ENCODE measurements at regions not wholly inside any gene's neighbourhood (a gene's known extent, or its start where the extent isn't known, plus 50 kb on each side); places are given as distances from the start of the nearest gene placed in this dataset.

DNA sequence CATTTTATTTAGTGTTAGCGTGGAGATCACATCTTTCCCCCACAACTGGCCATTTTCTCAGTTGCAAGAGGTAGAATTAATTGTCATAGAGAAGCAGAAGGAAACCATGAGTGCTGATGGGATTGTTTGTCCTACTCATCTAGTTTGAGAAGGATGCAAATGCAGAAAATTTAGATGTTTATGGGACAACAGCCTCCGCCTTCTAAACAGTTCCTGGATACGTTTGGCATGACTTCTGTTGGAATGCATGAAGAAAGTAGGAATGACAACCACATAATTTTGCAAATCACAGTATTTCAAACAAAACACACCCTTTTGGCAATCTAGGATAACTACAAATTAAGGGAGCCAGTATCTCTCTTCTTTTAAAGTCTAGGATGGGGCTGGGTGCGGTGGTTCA is 240.1 kb upstream of the SUCLG2 start:
- DNase-seq (ENCODE audit: low read depth in 1 of 2, low spot score in 1 of 2), result no peak

DNA sequence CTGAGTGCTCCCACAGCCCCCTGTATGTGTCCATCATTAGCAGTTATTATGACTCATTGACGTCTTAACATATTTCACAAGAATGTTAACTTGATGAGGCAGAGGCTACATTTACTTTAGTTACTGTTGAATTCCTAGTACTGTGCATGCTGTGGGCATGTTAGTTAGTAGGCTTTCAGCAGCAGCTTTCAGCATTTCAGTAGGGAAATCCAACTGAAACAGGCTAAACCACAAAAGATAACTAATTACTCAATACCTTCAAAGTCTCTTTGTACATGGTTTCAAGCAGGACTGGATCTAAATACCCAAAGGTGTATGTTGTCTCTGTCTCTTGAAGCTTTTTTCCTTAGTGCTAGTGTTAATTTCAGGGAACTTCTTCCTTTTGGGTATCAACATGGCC is 229.9 kb upstream of the SUCLG2 start:
- DNase-seq (ENCODE audit: low read depth in 1 of 2, low spot score in 1 of 2), result no peak

DNA sequence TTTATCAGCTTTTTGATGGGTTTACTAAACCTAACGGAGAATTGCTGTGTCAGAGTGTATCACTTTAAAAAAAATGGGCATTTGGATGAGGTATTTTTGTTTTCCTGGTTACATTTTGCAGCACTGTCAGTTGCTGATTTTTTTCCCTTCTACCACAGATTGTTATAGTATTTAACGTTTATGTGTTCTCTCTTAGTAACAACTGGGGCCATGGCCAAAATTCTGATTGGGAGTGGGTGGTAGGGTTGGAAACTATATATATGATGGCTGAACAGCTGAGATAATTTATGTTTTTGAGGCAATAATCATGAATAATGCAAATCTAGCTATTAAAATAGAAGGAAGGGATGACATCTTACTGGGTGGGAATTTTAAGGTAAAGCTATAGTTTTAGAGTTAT is 229.4 kb upstream of the SUCLG2 start:
- no peak for DNase-seq (ENCODE audit: low read depth in 1 of 2, low spot score in 1 of 2)

DNA sequence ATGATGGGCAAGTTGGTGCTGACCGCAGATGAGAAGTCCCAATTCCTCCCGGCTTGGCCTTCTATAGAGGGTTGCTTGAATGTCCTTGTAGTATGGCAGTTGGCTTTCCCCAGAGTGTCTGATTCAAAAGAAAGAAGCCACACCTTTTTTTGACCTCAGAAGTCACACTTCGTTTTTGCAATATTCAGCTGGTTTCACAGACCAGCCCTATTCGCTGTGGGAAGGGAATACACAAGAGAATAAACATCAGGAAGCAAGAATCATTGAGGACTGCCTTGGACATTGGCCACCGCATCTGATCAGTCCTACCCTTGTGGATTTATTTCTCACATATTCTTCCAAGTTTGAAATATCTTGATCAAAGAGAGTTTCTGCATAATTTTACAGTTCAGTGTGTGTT is 228.6 kb upstream of the SUCLG2 start:
- DNase-seq (ENCODE audit: low read depth in 1 of 2, low spot score in 1 of 2), result no peak

DNA sequence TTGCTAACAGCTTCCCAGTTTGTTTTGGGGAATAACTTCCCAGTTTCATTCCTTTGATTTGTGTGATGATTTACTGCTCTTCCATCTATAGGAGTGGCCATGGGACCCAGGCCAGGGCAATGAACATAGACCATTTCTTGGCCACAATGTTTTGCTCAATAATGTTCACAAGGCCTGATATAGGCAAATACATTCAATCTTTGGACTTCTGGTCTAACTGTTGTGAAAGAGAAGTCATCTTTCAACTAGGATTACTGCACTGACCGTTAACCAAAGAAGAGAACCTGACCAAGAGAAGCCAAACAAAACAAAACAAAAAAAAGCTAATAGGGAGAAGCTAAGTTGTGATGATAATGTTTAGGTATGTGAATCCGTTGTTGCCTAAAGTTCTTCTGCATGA is 221.8 kb upstream of the SUCLG2 start:
- no peak for DNase-seq (ENCODE audit: low read depth in 1 of 2, low spot score in 1 of 2)

DNA sequence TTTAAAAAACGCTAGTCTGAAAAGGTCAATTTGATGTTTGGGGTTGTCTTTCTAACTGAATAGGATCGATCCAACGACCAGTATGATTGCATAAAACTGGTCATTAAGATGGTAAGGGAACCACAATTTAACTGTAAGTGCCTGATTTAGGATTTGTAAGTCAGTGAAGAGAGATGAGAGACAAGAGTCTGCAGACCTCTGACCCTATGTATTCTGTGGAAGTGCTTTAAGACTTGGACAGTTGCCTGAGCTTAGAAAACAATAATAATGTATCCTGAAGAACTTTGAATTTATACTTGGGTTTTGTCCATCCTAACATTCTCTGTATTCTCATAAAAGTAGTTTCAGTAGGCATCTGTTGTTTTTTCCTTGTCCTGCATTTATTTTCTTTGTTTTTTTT is 221.4 kb upstream of the SUCLG2 start:
- DNase-seq (ENCODE audit: low read depth in 1 of 2, low spot score in 1 of 2), result no peak

DNA sequence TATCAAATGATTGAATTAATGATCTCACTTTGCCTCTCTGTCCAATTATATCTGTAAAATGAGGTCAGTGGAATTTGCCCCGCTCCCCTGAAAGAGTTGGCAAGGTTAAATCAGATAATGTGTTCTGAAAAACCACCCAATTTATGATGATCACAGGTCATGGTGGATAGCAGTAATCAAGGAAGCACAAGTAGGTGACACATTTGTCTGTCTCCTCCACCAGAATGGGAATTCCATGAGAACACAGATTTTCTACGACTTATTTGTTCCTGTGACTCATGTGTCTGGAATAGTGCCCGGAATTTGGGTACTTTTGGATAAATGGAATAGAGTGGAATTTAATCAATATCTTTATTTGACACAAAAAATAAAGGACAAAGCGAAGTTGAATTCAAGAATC is 220.9 kb upstream of the SUCLG2 start:
- no peak for DNase-seq (ENCODE audit: low read depth in 1 of 2, low spot score in 1 of 2)

DNA sequence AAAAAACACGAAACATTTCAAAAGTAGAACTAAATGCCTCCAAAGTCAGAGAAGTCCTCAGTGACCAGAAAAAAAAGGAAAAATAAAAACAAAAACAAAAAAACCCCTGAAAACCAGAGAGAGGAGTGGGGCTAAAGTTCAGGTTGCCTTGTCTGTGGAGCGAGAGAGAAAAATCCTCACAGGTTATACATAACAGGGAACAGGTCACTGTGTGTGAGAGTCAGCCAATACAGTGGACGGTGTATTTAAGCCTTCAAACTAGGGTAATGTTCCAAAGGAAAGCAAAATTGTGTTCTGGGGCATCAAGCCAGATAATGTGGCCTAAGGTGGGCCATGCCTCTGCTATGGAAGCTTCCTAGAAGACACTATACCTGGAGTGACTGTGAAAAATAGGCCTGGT is 216.1 kb upstream of the SUCLG2 start:
- DNase-seq (ENCODE audit: low read depth in 1 of 2, low spot score in 1 of 2), result no peak

DNA sequence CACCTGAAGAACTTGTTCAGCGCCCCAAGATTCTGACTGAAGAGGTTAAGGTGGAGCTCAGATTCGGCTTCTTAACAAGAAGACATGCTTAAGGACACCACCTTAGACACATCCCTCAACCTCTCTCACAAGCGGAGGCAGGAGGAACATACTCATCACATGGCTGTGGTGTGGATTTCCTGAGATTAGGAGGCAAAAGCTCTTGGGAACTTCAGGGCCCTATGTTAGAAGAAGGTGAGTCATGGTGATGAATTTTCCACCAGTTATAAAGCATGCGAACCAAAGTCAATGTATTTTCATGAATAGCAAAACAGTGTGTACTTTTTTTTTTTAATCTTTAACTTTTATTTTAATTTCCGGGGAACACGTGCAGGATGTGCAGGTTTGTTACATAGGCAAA is 212.2 kb upstream of the SUCLG2 start:
- DNase-seq (ENCODE audit: low read depth in 1 of 2, low spot score in 1 of 2), result no peak

DNA sequence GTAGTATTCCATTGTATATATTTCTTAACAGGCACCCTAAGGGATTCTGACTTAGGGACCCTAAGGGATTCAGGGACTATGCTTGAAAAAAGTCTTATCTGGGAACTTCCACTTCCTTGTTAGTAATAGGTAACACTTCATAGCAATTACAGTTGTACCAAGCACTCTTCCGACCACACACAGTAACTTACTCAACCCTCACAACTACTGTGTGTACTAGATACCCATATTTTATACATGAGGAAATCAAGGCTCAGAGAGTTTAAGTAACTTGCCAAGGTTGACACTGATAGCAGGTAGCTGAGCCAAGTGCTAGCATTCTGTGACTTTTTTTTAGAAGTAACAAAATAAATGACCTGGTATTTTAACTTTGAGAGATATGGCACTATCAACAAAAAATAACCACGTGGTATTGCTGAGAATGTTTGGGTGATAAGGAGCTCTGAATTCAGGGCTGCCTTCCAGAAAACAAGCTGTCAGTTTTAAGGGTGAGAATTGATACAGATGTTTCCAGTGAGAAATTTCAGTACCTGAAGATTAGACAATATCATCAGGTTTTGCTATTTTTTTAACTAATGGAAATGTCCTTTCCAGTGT is 210.3 kb upstream of the SUCLG2 start:
- no peak for DNase-seq (ENCODE audit: low read depth in 1 of 2, low spot score in 1 of 2)

DNA sequence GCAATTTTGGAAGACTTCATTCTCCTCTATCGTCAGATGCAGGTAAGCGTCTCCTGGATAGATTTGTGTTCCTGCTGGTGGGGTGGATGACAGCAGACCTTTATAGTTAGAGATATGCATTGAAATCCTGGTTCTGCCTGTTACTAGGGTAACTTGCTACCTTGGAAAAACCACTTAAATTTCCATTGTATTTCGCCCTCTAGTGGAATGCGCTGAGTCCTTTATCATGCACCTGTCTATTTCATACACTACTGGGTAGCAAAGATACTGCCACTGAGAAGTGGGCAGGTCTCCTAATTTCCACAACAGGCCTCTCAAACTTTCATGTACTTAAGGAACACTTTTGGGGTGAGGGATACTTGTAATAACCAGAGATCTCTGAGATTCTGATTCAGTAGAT is 209.5 kb upstream of the SUCLG2 start:
- no peak for DNase-seq (ENCODE audit: low read depth in 1 of 2, low spot score in 1 of 2)

DNA sequence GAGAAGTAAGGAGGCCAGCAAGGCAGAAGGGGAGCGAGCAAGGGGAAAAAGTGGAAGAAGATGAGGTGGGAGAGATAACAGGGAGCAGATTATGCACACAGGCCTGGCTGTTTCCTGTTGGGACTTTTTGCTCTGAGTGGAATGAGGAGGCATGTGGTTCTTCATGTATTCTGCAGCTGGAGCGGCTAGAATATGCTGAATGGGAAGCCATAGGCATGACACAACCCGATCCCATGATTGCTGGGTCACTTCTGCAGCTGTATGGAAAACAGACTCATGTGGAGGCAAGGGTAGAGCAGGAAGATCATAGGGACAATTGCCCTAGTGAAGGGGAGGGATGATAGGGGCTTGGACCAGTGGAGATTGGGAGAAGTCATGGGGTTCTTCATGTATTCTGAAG is 206.0 kb upstream of the SUCLG2 start:
- DNase-seq (ENCODE audit: low read depth in 1 of 2, low spot score in 1 of 2), result no peak

DNA sequence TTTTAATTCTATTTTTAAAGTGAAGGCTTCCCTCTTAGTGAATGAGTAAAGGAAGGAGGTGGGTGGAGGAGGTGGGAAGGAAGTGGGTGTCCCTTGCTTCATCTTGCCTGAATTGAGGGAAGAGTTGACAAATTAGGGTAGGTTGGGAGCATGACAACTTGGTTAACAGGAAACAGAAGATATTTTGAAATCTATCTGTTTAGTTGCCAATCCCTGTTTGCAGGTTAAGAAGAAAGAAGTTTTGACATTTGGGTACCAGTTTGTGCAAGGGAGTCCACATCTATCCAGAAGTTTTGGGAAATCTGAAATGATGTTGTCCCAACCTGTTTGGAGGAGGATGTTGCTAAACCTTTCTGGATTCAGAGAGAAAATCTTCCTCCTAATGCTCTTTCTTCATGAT is 204.1 kb upstream of the SUCLG2 start:
- DNase-seq (ENCODE audit: low read depth in 1 of 2, low spot score in 1 of 2), result no peak

DNA sequence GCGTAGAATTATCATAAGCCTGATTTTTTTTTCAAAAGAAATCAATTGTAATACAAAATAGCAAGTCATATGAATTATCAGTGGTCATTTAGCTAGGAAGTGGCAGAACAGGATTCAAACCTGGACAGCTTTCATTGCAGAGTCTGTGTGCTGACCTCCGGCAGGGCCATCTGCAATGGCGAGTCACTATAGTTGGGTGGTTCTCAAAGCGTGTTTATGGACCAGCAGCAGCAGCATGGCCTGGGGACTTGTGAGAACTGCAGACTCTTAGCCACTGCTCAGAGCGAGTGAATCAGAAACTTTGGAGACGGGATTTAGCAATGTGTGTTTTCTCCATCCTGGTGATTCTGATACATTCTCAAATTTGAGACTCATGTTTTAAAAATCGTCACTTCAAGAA is 202.3 kb upstream of the SUCLG2 start:
- no peak for DNase-seq (ENCODE audit: low read depth in 1 of 2, low spot score in 1 of 2)

DNA sequence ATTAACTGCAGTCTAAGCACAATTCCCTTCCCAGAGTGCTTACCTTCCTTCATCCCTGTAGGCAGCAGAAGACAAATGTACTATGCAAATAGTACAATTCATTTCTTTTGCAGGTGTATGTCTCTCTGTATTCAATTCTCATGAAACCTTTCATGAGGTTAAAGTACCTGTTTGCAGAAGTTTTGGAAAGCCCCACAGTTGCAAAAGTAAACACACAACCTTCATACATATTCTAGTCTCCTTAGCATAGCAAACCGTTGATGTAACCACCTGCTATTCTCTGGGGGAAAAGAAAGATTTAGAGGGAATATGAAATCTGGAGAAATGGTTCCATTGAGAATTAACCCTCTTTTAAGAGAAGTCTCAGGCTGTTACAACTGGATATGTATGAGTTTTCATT is 200.3 kb upstream of the SUCLG2 start:
- DNase-seq (ENCODE audit: low read depth in 1 of 2, low spot score in 1 of 2), result no peak

DNA sequence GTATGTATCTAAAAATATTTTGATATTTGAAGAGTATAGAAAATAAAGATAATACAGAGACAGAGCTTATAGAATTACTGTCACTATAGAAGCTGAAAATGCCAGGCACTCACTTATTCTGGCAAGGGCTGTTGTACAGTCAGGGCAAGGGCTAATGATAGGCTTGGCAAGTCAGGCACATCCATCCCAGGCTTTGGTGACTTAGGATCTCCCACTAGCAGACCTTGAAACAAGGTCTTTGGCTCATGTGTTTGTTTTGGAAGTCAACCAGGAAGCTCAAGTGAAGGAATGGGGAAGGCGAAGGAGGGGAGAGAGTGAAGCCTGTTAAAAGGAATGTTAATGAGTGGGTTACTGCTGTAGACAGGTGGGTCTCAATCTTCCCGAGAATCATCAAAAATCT is 199.1 kb upstream of the SUCLG2 start:
- DNase-seq (ENCODE audit: low read depth in 1 of 2, low spot score in 1 of 2), result no peak

DNA sequence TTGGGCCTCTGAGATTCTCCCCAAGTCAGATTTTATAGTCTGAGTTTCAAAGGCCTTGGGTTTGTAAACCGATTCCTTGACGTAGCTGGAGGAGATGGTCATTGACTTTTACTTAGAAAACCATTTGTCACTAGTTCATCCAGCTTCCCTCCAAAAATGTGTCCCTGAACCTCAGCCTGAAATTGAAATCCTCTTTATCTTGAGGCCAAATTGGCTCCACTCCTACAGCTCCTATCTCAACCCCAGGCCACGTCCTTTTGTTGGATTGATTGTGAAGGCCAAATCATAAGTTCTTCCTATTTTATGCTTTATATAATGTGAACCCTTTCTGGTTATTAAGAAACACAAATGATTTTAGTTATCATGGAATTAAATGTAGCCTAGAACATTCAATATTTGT is 193.9 kb upstream of the SUCLG2 start:
- DNase-seq (ENCODE audit: low read depth in 1 of 2, low spot score in 1 of 2), result no peak

DNA sequence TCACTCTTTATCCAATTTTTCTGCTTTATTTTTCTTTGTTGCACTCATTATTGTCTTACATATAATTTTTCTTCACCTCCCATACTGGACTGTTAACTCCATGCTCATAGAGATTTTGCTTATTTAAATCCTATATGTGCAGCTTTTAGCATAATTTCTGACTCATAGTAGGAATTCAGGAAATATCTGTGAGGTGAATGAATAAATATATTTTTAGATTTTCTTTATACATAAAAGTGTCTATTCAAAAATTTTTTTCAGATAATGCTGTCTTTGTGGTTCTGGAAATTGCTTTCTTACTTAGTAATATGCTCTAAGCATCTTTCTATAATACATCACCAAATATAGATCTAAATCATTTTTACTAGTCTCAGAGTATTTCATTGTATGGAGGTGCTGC is 191.8 kb upstream of the SUCLG2 start:
- DNase-seq (ENCODE audit: low read depth in 1 of 2, low spot score in 1 of 2), result no peak

DNA sequence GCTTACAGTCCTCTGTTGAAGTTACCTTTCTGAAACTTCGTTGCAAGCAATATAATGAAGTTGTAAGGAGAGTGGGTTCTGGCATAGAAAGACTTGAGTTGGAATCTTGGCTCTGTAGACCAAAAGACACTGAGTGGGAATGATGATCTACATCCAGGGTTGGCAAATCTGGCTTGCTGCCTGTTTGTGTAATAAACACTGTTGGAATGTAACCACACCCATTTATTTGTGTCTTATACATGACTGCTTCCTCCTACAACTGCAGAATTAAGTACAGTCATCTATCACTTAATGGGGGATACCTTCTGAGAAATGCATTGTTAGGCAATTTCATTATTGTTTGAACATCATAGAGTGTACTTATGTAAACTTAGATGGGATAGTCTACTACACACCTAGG is 178.4 kb upstream of the SUCLG2 start:
- no peak for DNase-seq (ENCODE audit: low read depth in 1 of 2, low spot score in 1 of 2)

DNA sequence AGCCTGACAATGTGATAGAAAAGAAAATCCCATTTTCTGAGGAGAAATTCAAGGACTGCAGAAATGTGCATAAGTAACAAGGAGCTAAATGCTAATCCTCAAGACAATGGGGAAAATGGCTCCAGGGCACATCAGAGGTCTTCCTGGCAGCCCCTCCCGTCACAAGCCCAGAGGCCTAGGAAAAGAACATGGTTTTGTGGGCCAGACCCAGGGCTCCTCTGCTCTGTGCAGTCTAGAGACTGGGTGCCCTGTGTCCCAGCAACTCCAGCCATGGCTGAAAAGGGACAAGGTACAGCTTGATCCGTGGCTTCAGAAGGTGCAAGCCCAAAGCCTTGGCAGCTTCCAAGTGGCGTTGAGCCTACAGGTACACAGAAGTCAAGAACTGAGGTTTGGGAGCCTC is 176.8 kb upstream of the SUCLG2 start:
- DNase-seq (ENCODE audit: low read depth in 1 of 2, low spot score in 1 of 2), result no peak

DNA sequence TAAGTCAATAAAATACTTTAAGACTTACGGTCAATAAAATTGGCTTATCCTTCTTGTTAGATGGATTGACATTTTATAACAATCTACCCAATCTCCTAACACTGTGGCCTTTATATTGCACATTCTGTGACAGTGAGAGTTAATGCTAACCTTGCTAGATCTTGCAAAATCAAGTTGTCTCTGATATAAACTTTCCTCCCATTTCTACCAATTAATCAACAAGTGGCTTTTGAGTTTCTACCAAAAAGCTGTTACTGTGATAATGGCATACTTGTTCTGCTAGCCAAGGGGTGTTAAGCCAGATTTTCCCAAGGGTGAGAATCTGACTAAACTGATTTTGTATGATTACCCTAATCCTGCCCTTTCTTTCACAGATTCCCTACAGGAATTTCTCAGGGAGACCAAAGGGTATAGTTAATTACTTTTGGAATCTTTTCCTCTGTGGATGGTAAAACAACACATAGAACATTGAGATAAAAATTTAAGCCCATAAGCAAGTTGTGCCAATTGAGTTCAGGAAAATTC is 174.1 kb upstream of the SUCLG2 start:
- DNase-seq (ENCODE audit: low read depth in 1 of 2, low spot score in 1 of 2), result no peak

DNA sequence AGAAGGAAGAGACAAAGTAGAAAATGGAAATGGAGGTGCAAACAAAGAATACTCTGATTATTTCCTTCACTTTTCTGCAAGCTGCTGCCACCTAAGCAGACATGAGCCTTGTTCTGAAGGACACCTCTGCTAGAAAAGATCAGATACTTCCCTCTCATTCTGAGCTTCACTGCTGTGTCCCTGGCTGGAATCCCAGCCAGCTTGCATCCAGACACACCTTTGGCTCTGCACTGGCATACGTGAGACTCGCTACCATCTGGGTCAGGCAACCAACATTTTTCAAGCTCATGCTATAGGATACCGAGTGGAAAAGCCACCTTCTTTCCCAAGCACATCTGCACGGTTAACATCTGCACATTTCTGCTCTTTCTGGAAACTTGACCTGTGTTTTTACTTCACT is 166.7 kb upstream of the SUCLG2 start:
- no peak for DNase-seq (ENCODE audit: low read depth in 1 of 2, low spot score in 1 of 2)

DNA sequence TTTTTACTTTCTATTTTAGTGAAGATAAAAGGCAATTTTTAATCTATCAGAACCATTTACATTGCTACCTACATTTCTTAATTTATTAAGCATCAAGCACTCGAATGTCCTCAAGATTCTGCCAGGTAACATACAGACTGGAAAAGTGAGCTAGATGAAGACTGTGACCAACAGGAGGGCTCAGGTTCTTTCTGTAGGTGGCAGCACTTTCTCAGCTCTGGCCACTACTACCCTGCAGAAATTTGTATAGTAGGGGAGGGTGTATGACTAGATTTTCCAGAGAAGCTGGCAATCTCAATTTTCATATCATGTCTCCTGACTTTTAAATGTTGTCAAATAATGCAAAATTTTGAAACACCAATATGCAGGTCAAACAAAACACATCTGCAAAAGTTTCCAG is 165.0 kb upstream of the SUCLG2 start:
- no peak for DNase-seq (ENCODE audit: low read depth in 1 of 2, low spot score in 1 of 2)

Data from activated T-helper 1 cell treated with anti-CD3 and anti-CD28 coated beads, Interleukin-2, amount 50 U/mL, for 16 hours (primary cell).